SK-N-SH (cell line): ENCODE measurements at regions not wholly inside any gene's neighbourhood (a gene's known extent, or its start where the extent isn't known, plus 50 kb on each side); places are given as distances from the start of the nearest gene placed in this dataset.

Experiments
- CHD2 ChIP-seq: fragments of 150-350 bp; IDR thresholded peaks from 2 replicates; pipeline ENCODE4 v1.6.1; 2018; ENCODE audit warnings: low read length; ENCODE audit not compliant: partially characterized antibody
- ELF1 ChIP-seq: IDR thresholded peaks from 2 replicates; pipeline ENCODE4 v1.4.0; 2012
- EP300 ChIP-seq, 2 experiments: IDR thresholded peaks; 2 replicates each; pipeline versions ENCODE4 v1.4.0 to v1.6.1; 2012; ENCODE audit warnings: borderline replicate concordance in 1 of 2, low read depth in 1 of 2, low read length in 1 of 2
- EZH2phosphoT487 ChIP-seq: fragments of 200-600 bp; sonication (generic); IDR thresholded peaks from 2 replicates; pipeline ENCODE4 v1.6.1; 2017; ENCODE audit warnings: low read depth, mixed run types, mild to moderate bottlenecking, antibody characterized with exemption, moderate library complexity, borderline replicate concordance
- FOXM1 ChIP-seq: IDR thresholded peaks from 2 replicates; pipeline ENCODE4 v1.4.0; 2012; ENCODE audit warnings: low read depth, mild to moderate bottlenecking
- POLR2AphosphoS5 ChIP-seq: IDR thresholded peaks from 2 replicates; pipeline ENCODE4 v1.6.1; 2012; ENCODE audit warnings: low read depth, low read length
- RAD21 ChIP-seq: IDR thresholded peaks from 2 replicates; pipeline ENCODE4 v1.6.1; 2012; ENCODE audit warnings: mild to moderate bottlenecking, low read length
- RCOR1 ChIP-seq: fragments of 150-350 bp; IDR thresholded peaks from 2 replicates; pipeline ENCODE4 v1.6.1; 2017; ENCODE audit warnings: antibody characterized with exemption, low read length
- SMC3 ChIP-seq: IDR thresholded peaks from 2 replicates; pipeline ENCODE4 v1.6.1; 2012; ENCODE audit warnings: low read depth, low read length, improper control_type of control experiment
- TCF12 ChIP-seq: IDR thresholded peaks from 2 replicates; pipeline ENCODE4 v1.4.0; 2012
- TF ChIP-seq, protein P1 (sequence below): fragments of 200-600 bp; sonication (generic); IDR thresholded peaks from 2 replicates; pipeline ENCODE4 v1.6.1; 2017; ENCODE audit warnings: antibody characterized with exemption, mild to moderate bottlenecking, moderate library complexity
- TF ChIP-seq, protein P2 (sequence below): IDR thresholded peaks from 2 replicates; pipeline ENCODE4 v1.6.1; 2012; ENCODE audit warnings: mild to moderate bottlenecking, low read depth, low read length, moderate library complexity
- TF ChIP-seq, protein P3 (sequence below): IDR thresholded peaks from 2 replicates; pipeline ENCODE4 v1.4.0; 2012; ENCODE audit warnings: low read depth

DNA sequence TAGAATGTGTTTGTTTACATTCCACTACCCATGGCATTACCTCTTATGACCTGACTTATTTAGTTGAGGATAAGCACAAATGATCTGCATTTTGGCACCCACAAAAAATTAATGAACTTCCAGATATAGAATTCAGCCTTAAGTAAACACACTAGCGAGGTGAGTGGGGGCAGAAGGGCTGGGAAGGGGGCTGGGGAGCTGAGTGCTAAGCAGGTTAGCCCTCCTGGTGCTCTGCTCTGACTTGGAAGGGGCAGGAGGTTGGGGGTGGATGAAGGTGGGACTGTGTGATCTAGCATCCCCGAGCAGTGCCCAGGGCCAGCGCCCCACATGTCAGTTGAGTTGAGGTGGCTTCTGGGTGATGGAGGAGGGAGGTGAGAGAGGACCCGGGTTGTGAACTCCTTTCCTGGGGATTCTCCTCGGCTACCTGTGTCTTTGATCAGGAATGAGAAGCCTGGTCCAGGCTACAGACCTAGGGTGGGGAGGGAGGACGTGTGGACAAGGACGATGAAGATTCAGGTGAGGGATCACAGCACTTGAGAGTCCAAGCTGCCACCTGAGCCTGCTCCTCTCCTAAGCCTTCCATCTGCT, 178.6 kb upstream of the SMAD3 start:
- TF ChIP-seq SMC3 (no peak), POLR2AphosphoS5 (no peak), RAD21 (no peak), EP300 (IDR thresholded peaks at IDR 0.05; ENCODE audit: borderline replicate concordance in 1 of 2, low read depth in 1 of 2, low read length in 1 of 2) (no peak), CHD2 (no peak), ELF1 (no peak), FOXM1 (no peak), TCF12 (no peak), EZH2phosphoT487 (no peak), RCOR1 (no peak)
- TF ChIP-seq, protein P1, sequence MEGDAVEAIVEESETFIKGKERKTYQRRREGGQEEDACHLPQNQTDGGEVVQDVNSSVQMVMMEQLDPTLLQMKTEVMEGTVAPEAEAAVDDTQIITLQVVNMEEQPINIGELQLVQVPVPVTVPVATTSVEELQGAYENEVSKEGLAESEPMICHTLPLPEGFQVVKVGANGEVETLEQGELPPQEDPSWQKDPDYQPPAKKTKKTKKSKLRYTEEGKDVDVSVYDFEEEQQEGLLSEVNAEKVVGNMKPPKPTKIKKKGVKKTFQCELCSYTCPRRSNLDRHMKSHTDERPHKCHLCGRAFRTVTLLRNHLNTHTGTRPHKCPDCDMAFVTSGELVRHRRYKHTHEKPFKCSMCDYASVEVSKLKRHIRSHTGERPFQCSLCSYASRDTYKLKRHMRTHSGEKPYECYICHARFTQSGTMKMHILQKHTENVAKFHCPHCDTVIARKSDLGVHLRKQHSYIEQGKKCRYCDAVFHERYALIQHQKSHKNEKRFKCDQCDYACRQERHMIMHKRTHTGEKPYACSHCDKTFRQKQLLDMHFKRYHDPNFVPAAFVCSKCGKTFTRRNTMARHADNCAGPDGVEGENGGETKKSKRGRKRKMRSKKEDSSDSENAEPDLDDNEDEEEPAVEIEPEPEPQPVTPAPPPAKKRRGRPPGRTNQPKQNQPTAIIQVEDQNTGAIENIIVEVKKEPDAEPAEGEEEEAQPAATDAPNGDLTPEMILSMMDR = no peak
- TF ChIP-seq, protein P2, sequence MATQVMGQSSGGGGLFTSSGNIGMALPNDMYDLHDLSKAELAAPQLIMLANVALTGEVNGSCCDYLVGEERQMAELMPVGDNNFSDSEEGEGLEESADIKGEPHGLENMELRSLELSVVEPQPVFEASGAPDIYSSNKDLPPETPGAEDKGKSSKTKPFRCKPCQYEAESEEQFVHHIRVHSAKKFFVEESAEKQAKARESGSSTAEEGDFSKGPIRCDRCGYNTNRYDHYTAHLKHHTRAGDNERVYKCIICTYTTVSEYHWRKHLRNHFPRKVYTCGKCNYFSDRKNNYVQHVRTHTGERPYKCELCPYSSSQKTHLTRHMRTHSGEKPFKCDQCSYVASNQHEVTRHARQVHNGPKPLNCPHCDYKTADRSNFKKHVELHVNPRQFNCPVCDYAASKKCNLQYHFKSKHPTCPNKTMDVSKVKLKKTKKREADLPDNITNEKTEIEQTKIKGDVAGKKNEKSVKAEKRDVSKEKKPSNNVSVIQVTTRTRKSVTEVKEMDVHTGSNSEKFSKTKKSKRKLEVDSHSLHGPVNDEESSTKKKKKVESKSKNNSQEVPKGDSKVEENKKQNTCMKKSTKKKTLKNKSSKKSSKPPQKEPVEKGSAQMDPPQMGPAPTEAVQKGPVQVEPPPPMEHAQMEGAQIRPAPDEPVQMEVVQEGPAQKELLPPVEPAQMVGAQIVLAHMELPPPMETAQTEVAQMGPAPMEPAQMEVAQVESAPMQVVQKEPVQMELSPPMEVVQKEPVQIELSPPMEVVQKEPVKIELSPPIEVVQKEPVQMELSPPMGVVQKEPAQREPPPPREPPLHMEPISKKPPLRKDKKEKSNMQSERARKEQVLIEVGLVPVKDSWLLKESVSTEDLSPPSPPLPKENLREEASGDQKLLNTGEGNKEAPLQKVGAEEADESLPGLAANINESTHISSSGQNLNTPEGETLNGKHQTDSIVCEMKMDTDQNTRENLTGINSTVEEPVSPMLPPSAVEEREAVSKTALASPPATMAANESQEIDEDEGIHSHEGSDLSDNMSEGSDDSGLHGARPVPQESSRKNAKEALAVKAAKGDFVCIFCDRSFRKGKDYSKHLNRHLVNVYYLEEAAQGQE = no peak
- TF ChIP-seq, protein P3, sequence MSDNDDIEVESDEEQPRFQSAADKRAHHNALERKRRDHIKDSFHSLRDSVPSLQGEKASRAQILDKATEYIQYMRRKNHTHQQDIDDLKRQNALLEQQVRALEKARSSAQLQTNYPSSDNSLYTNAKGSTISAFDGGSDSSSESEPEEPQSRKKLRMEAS = no peak
